22Rv1 (cell line): ENCODE measurements at regions not wholly inside any gene's neighbourhood (a gene's known extent, or its start where the extent isn't known, plus 50 kb on each side); places are given as distances from the start of the nearest gene placed in this dataset.

Source experiments
- H3K27ac ChIP-seq: fragments of 450-650 bp; 2 replicates; pipeline ENCODE4 v1.5.1; 2017
- ZFX ChIP-seq: fragments of 450-650 bp; IDR thresholded peaks from 2 replicates; pipeline ENCODE4 v1.6.1; 2017; ENCODE audit warnings: antibody characterized with exemption, borderline replicate concordance
- TF ChIP-seq, protein P1 (sequence below): fragments of 450-650 bp; IDR thresholded peaks from 2 replicates; pipeline ENCODE4 v1.5.1; 2017; ENCODE audit warnings: mild to moderate bottlenecking

DNA sequence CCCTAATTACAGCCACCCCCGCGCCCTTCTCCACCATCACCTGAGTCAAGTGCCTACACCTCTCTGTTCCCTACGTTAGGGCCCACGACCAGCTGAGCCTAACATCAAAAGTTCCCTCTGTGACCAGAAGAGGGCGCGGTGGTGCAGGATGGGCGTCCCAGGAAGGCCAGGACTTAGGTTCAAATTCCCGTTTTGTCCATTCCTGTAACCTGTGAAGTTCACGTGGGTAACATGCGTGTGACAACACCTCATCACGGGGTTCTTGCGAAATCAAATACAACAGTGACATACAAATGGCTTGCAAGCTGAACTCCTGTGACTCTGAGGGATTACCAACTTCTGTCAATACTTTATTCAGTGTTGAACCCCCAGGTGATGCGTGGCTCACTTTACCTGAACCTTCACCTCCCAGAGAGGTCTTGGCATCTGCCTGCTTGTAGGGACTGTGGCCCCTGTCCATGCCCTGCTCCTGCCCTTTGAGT lies 207.9 kb downstream of the ARL4C start:
- H3K27ac ChIP-seq, result no peak overlapping the region
- TF ChIP-seq, protein P1, sequence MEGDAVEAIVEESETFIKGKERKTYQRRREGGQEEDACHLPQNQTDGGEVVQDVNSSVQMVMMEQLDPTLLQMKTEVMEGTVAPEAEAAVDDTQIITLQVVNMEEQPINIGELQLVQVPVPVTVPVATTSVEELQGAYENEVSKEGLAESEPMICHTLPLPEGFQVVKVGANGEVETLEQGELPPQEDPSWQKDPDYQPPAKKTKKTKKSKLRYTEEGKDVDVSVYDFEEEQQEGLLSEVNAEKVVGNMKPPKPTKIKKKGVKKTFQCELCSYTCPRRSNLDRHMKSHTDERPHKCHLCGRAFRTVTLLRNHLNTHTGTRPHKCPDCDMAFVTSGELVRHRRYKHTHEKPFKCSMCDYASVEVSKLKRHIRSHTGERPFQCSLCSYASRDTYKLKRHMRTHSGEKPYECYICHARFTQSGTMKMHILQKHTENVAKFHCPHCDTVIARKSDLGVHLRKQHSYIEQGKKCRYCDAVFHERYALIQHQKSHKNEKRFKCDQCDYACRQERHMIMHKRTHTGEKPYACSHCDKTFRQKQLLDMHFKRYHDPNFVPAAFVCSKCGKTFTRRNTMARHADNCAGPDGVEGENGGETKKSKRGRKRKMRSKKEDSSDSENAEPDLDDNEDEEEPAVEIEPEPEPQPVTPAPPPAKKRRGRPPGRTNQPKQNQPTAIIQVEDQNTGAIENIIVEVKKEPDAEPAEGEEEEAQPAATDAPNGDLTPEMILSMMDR, result peak; percentile 90
- TF ChIP-seq ZFX, result no peak

DNA sequence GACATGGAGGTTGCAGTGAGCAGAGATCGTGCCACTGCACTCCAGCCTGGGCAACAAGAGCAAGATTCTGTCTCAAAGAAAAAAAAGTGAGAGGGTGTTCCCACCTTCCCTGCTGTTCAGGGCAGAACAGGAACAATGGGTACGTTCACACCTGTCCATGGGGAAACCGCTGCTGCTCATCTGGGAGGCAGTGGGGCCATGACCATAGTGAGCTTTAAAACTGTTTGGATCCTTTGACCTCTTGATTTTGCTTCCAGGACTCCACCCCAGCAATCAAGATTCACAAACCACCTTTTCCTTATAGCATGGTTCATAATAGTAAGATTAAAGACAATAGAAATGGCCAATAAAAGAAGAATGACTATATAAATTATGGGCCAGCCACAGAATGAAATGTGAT lies 209.2 kb downstream of the ARL4C start:
- H3K27ac ChIP-seq, result no peak overlapping the region
- TF ChIP-seq, protein P1, result no peak
- no peak for TF ChIP-seq ZFX

DNA sequence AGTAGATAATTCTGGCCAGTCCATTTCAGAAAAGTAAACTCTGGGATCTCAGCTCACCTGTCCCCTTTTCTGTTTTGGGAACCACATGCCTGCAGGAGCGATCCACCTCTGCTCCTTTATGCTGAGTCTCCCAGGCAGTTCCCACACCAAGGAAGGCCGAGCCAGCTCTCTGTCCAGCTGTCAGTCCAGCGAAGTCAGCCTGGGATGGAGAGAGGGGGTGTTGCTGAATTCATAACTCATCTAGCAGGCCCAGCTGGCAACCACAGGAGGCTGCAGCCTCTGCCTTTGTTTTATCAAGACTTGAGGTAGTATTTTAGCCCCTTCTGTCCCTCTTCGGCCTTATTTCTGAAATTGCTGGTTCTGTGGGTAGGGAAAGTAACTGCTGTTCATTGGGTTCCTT lies 209.9 kb downstream of the ARL4C start:
- H3K27ac ChIP-seq, result no peak overlapping the region
- no peak for TF ChIP-seq ZFX
- TF ChIP-seq, protein P1, result no peak

DNA sequence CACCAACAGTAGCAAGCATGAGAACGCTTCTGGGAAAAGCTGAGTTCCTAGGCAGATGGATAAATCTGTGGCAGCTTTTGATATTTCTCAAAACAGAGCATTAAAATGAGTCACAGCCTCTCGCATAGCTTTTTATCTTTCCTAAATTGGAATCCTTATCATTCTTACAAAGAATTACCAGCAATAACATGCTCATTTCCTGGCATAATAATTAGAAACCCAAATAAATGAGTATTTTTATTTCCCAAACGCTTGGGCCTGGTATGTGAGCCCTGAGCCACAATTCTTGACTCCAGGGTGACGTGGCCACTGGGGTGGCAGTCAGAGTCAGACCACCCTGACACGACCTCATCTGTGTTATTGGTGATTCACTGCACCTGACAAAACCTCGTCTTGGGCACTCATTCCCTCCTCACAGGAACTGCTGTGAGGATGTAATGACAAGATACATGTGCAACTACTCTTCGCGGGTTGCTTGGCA lies 210.7 kb downstream of the ARL4C start:
- no peak for TF ChIP-seq ZFX
- TF ChIP-seq, protein P1, result no peak
- no peak overlapping the region for H3K27ac ChIP-seq

DNA sequence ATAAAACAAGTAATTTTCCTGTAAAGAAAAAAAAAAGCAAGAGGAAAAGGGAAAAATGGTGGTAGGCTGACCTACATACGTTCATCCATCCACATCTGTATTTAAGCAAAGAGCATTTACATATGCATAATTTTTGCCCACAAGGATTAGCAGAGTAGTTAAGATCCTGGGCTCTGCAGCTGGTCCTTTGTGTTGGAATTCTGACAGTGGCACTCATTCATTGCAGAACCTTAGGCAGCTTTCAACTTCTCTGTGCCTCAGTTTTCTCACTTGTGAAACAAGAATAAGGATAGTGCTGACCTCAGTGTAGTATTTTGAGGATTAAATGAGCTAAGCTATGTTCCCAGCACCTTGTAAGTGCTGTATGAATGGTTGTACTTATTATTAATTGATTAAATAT lies 211.3 kb downstream of the ARL4C start:
- TF ChIP-seq ZFX, result no peak
- TF ChIP-seq, protein P1, result no peak
- H3K27ac ChIP-seq, result no peak overlapping the region

DNA sequence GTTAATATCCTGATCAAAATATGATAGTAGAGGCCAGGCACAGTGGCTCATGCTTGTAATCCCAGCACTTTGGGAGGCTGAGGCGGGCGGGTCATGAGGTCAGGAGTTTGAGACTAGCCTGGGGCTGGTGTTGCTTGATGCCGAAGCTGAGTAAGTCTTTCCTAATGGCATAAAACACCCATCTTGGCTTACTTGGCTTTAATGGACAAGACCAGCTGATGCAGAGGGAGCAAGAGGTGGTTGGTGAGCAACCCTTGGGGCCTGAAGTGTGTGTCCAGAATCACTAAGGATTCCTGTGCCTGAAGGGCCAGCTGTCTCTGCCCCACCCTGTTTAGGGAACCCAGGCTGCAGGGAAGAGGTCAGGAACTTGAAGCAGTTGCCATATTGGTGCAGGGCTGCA lies 217.2 kb downstream of the ARL4C start:
- no peak overlapping the region for H3K27ac ChIP-seq
- TF ChIP-seq, protein P1, result no peak
- TF ChIP-seq ZFX, result no peak

DNA sequence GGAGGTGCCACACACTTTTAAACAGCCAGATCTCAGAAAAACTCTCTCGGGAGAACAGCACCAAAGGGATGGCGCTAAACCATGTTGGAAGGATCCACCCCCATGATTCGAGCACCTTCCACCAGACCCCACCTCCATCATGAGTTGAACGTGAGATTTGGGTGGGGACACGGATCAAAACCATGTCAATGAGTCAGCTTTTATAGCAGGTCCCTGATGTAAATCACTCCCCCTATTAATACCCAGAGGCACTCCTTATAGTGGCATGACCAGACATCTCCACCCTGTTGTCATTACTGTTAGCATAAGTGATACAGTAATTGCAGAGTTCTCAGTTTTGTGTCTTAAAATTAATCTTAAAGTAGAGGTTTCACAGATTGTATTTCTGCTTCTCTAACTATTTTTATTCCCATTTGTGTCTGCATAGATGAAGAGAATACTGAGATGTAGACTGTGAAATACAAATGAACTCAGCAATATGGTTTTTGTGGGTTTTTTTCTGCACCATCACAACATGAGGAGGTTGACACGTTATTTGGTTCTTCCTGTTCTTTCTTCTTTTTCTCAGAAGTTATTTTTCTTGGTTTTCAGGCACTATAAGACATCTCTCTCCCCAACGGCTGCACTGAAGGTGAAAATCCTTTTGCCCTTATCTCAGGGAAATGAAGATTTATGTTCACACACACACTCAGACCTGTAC lies 218.2 kb downstream of the ARL4C start:
- H3K27ac ChIP-seq, result no peak overlapping the region
- TF ChIP-seq ZFX, result no peak
